SK-N-MC (cell line): ENCODE measurements at regions not wholly inside any gene's neighbourhood (a gene's known extent, or its start where the extent isn't known, plus 50 kb on each side); places are given as distances from the start of the nearest gene placed in this dataset.

Experiments used
- DNase-seq: peaks from one replicate; pipeline ENCODE4 v3.0.0-alpha.2; 2011; ENCODE audit warnings: low read depth, low spot score
- H3K27ac ChIP-seq: fragments of 200-600 bp; sonication (generic); 2 replicates; pipeline ENCODE4 v1.5.1; 2016; ENCODE audit warnings: mixed run types
- H3K36me3 ChIP-seq: fragments of 200-600 bp; sonication (generic); 2 replicates; pipeline ENCODE4 v1.6.1; 2017; ENCODE audit warnings: antibody characterized with exemption, low read length, mixed read lengths; ENCODE audit not compliant: insufficient read depth
- H3K4me3 ChIP-seq: fragments of 200-600 bp; sonication (generic); 2 replicates; pipeline ENCODE4 v1.5.1; 2016
- H3K9ac ChIP-seq: fragments of 200-600 bp; sonication (generic); 2 replicates; pipeline ENCODE4 v1.8.0; 2017; ENCODE audit warnings: mixed run types, mixed read lengths; ENCODE audit not compliant: insufficient read length
- H3K9me3 ChIP-seq: fragments of 200-600 bp; sonication (generic); 2 replicates; pipeline ENCODE4 v1.6.1; 2017; ENCODE audit warnings: low read depth, mild to moderate bottlenecking, antibody characterized with exemption, low read length, moderate library complexity, mixed read lengths
- EZH2 ChIP-seq: fragments of 200-600 bp; sonication (generic); IDR thresholded peaks from one replicate; pipeline ENCODE4 v1.6.1; 2017; ENCODE audit warnings: antibody characterized with exemption
- FOXP2 ChIP-seq: optimal IDR thresholded peaks from 2 replicates; pipeline ENCODE3; 2011; ENCODE audit warnings: mild to moderate bottlenecking, moderate library complexity; ENCODE audit not compliant: insufficient read depth; ENCODE audit errors: extremely low read length, control extremely low read depth
- POLR2AphosphoS5 ChIP-seq: IDR thresholded peaks from 2 replicates; pipeline ENCODE4 v1.6.1; 2012; ENCODE audit warnings: mild to moderate bottlenecking, low read depth, low read length, borderline replicate concordance

DNA sequence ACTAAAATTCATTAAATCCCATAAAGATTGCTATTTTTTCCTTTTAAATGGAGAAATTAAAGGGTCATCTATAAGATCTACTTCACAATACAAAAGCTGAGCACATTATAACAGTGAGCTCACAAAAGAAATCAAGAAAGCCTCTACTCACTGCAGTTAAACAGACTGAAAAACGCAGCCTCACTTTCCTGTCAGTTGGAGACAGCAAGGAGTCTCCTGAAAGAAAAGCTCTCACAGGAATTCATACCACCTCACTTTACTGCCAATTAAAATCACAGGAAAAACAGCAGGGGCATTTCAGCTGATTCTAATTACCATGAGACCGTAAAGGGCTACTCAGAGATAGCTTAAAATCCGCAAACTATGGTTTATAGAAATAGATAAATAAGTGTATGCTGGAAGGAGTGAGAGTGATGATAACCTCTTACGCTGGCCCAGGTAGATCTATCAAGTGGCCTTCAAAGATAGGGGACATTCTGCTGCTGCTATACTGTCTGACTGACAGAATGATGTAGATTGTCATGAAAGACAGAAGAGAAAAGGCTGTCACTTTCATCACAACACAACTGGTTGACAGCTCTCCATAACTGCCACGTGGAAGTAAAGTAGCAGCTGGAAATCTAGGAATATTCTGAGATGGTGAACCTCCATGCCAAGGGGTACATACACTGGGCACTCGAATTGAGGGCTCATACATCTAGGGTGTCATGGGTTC lies 1333.7 kb upstream of the DIAPH2 start:
- Histone ChIP-seq H3K9me3 (no peaks in the 10 kb centered on the region), H3K27ac (peak overlapping the region; percentile 78), H3K36me3 (no peaks in the 10 kb centered on the region), H3K9ac (peak overlapping the region; percentile 29), H3K4me3 (peak overlapping the region; percentile 61)
- no peak for DNase-seq
- TF ChIP-seq POLR2AphosphoS5 (no peak), FOXP2 (no peak), EZH2 (no peak)

DNA sequence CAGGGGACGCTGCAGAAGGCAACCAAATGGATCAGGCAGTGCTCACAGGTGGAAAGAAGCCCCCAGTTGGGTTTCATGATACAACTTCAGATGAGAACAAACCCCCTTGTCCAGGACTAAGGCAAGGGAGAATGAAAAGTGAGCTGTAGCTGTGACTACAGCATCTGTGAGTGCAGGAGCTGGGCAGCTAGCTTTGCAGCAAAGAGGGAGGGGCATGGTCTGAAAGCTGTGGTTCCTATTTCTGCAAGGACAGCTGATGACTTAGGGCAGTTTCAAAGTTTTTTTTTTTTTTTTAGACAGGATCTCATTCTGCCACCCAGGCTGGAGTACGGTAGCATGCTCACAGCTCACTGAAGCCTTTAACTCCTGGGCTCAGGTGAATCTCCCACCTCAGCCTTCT lies 1317.4 kb upstream of the DIAPH2 start:
- H3K9me3 ChIP-seq: no peaks in the 10 kb centered on the region
- no peak for DNase-seq
- H3K9ac ChIP-seq: no peak overlapping the region
- H3K36me3 ChIP-seq: no peaks in the 10 kb centered on the region
- H3K27ac ChIP-seq: no peak overlapping the region
- TF ChIP-seq FOXP2: no peak
- no peak for TF ChIP-seq EZH2
- TF ChIP-seq POLR2AphosphoS5: no peak
- no peak overlapping the region for H3K4me3 ChIP-seq

DNA sequence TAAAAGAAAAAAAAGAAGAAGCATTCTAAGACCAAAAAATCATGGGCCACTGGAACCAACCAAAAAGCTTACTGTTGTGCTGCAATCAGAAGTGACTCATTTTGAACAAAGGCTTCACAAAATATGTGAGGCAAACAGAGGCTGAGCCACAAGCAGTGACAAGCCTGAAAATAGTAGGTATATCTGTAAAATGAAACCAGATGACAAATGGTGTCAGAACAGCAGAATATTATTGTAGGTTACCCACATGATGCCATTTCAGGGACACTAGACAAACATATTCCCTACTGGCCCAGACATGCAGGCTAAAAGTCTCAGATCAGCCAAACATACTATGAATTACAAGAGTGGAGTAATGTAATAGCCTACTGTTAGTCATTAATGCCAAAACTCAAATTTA lies 1301.8 kb upstream of the DIAPH2 start:
- no peaks in the 10 kb centered on the region for H3K9me3 ChIP-seq
- no peak overlapping the region for H3K4me3 ChIP-seq
- H3K9ac ChIP-seq: no peak overlapping the region
- TF ChIP-seq FOXP2: no peak
- no peak for TF ChIP-seq EZH2
- no peak for TF ChIP-seq POLR2AphosphoS5
- no peaks in the 10 kb centered on the region for H3K36me3 ChIP-seq
- H3K27ac ChIP-seq: no peak overlapping the region
- DNase-seq: no peak

DNA sequence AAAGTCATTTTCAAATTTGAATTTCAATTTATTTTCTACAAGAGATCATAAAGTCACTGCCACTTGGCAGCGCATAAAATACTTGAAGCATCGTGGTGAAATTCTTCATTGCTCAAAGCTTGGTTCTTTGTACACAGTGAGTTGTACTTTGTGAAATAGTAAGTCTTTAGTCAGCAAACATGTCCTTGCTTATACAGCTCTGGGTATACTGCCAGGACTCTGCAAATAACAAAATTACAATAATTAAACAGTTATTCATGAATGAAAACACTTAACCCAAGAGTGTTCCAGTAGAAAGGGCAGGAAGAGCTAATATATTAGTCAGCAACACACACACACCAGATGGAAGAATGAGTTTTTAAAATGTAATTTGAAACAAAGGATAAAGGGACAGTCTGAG lies 1300.9 kb upstream of the DIAPH2 start:
- Histone ChIP-seq H3K9ac (no peak overlapping the region), H3K9me3 (no peaks in the 10 kb centered on the region), H3K4me3 (no peak overlapping the region), H3K27ac (peak overlapping the region; percentile 2; the same call in 1 of the 2 replicates), H3K36me3 (no peaks in the 10 kb centered on the region)
- no peak for DNase-seq
- TF ChIP-seq EZH2: no peak
- TF ChIP-seq FOXP2: no peak
- no peak for TF ChIP-seq POLR2AphosphoS5

DNA sequence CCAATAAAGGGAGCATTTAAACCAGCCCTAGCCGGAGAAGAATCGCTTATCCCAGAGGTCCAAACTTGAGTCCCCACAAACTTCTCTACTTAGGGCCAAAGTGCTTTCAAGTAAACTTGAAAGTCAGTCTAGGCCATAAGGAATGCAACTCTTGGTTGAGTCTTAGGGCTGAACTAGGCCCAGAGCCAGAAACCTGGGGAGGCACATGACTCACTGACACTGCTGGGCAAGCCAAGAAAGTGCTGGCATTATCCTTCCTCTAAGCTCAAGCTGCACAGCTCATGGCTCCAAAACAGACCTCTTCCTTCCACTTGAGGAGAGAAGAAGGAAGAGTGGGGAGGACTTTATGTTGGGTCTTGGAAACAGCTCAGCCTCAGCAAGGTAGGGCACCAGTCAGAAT lies 1257.3 kb upstream of the DIAPH2 start:
- TF ChIP-seq POLR2AphosphoS5 (no peak), FOXP2 (no peak), EZH2 (no peak)
- no peak for DNase-seq
- H3K9ac ChIP-seq: no peak overlapping the region
- H3K4me3 ChIP-seq: no peak overlapping the region
- no peaks in the 10 kb centered on the region for H3K36me3 ChIP-seq
- H3K27ac ChIP-seq: no peak overlapping the region
- no peaks in the 10 kb centered on the region for H3K9me3 ChIP-seq

DNA sequence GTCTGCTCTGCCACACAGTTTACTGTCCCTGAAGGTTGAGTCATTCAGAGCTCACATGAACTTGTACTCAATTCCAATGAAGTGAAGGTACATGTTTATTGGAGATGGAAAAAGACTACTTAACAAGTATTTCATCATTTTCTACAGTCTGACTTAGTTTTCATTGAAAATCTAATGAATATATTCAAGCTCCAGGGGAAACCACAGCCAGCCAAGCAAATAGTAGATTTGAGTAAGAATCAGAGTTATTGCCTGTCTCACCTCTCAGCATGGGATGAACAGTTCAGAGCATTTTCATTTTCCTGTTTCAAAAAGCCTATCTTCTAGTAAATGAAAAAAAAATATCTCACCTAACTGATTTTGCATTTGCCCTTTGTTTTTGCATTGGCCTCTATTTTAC lies 1249.4 kb upstream of the DIAPH2 start:
- H3K9me3 ChIP-seq: no peaks in the 10 kb centered on the region
- no peak overlapping the region for H3K4me3 ChIP-seq
- peak overlapping the region; percentile 43; the same call in 1 of the 2 replicates for H3K27ac ChIP-seq
- DNase-seq: peak; percentile 52
- TF ChIP-seq POLR2AphosphoS5: no peak
- no peak for TF ChIP-seq FOXP2
- TF ChIP-seq EZH2: no peak
- H3K36me3 ChIP-seq: no peaks in the 10 kb centered on the region
- H3K9ac ChIP-seq: no peak overlapping the region

DNA sequence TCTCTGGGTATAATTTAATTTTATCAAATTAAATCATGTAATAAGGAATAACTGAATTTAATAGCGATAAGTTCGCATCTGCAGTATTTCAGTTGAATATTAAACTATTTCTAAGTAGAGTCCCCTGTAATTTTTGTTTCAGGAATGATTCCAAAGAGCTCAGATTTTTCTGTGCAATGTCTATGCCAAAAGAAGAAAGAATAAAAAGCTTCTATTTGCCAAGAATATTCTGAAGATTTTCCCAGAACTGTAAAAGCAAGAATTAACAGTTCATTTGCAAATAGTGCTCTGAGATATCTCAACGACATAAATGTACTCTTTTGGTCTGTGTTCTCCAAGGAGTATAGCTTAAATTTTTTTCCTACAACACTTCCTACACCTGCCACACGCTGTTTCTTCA lies 1242.8 kb upstream of the DIAPH2 start:
- DNase-seq: no peak
- TF ChIP-seq EZH2: no peak
- no peak for TF ChIP-seq FOXP2
- no peak for TF ChIP-seq POLR2AphosphoS5
- Histone ChIP-seq H3K36me3 (no peaks in the 10 kb centered on the region), H3K9me3 (no peaks in the 10 kb centered on the region), H3K4me3 (no peak overlapping the region), H3K27ac (no peak overlapping the region), H3K9ac (no peak overlapping the region)

DNA sequence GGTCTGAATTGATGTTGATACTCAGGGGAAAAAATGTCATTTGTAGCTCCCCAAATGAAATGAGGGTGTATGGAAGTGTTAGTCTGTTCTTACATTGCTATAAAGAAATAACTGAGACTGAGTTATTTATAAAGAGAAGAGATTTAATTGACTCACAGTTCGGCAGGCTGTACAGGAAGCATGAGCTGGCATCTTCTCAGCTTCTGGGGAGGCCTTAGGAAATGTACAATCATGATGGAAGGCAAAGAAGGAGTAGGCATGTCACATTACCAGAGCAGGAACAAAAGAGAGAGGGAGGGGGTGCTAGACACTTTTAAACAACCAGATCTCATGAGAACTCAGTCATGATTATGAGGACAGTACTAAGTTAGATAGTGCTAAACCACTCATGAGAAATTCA lies 1199.9 kb upstream of the DIAPH2 start:
- DNase-seq: no peak

DNA sequence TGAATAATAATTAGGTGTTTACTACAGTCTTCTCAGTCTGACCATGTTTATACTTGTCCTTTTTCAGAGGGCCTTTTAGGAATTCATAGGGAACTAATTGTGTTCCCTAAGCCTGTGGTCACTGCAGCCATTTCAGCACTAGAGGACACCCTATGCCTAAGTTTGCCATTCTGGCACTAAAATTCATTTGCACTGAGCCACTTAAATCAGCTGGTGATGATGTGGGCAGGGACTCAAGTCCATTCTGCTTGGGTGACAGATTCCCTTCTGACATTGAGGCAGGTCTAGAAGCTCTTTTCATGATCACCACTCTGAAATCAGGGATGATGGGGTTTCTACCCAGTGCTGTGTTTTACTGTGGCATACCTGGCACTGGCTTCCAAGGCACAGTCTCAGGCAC lies 1178.9 kb upstream of the DIAPH2 start:
- Histone ChIP-seq H3K9me3 (no peaks in the 10 kb centered on the region), H3K27ac (no peak overlapping the region), H3K36me3 (no peaks in the 10 kb centered on the region), H3K9ac (no peak overlapping the region), H3K4me3 (no peak overlapping the region)
- no peak for TF ChIP-seq EZH2
- TF ChIP-seq POLR2AphosphoS5: no peak
- no peak for TF ChIP-seq FOXP2
- no peak for DNase-seq

More for the DNA sequence above, 1199.9 kb upstream of the DIAPH2 start:
- Histone ChIP-seq H3K9ac (no peak overlapping the region), H3K27ac (no peak overlapping the region), H3K4me3 (no peak overlapping the region), H3K36me3 (no peaks in the 10 kb centered on the region), H3K9me3 (no peaks in the 10 kb centered on the region)
- TF ChIP-seq FOXP2 (no peak), POLR2AphosphoS5 (no peak), EZH2 (no peak)
